ENCODE measurements at regions not wholly inside any gene's neighbourhood (a gene's known extent, or its start where the extent isn't known, plus 50 kb on each side); places are given as distances from the start of the nearest gene placed in this dataset.
"Not testable (repeated sequence)": the region's sequence is repeated elsewhere in the genome, so short reads cannot be mapped to it uniquely, and the experiment has no call there.

DNA sequence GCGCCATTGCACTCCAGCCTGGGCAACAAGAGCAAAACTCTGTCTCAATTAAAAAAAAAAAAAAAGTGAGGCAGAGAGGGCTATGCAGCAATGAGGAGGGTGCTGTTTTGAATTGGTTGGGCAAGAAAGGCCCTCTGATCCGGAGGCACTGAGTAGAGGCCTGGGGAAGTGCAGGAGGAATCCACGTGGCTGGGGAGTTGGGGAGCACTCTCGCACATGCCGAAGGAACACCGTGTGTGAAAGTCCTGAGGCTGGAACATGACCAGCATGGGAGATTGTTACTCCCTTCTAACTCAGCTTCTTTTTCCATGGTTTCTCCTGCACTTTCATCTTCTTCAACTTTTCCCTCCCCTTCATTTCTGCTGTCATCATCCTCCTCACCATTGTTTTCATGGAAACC, 347.9 kb upstream of the HS6ST1 start:
- Mint-ChIP-seq H3K4me3 (no peak overlapping the region), H3K27ac (no peak overlapping the region), H3K27me3 (ENCODE audit: low read depth) (peaks cover 18% of the 10 kb centered on the region), H3K9me3 (no peaks in the 10 kb centered on the region), H3K36me3 (ENCODE audit: low read depth) (no peaks in the 10 kb centered on the region), H3K4me1 (ENCODE audit: low read depth) (no peaks in the 10 kb centered on the region)
- intact Hi-C loops (cut with micrococcal nuclease), result no loop called here
- no peak for DNase-seq
- CTCF ChIA-PET, result no interaction called here

DNA sequence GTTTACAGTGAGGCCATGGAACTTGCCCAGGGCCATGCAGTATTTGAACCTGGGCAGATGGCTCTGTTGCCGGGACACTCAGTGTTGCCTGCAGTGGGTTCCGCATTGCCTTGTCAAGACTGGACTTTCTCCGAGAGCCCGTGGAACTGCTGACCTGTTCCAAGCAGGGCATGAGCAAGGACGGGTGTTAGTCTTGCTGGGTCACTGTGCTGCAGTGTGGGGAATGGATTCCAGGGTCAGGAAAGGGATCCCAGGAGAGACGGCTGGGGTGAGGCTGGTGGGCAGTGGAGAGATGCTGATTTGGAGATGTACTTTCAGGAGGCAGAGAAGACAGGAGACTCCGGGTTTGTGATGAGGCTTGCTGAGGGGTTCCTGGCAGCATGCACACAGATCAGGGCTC, 348.7 kb upstream of the HS6ST1 start:
- intact Hi-C loops (cut with micrococcal nuclease), result no loop called here
- Mint-ChIP-seq H3K4me1 (ENCODE audit: low read depth) (no peaks in the 10 kb centered on the region), H3K27ac (no peak overlapping the region), H3K27me3 (ENCODE audit: low read depth) (peaks cover 13% of the 10 kb centered on the region), H3K4me3 (no peak overlapping the region), H3K9me3 (no peaks in the 10 kb centered on the region), H3K36me3 (ENCODE audit: low read depth) (no peaks in the 10 kb centered on the region)
- no peak for DNase-seq
- CTCF ChIA-PET, result no interaction called here

DNA sequence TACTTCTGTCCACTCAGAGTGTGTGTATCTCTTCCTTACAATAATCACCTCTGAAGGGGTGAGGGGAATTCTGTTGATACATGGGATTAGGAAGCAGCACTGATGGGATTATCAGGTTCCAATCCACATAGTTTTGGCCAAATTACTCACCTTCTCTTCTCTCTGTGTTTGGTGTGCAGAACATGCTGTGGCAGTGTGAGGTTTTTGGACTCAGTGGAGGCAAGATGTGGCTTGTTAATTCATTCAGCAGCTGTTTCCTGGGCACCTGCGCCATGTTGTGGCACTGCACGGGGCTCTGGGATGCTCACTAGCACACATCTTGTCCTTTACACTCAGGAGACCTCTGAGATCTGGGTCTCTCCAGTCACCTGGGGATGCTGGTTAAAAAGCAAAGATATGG, 350.3 kb upstream of the HS6ST1 start:
- DNase-seq, result no peak
- H3K4me3 Mint-ChIP-seq, result no peak overlapping the region
- peaks cover 2% of the 10 kb centered on the region for H3K9me3 Mint-ChIP-seq
- H3K27me3 Mint-ChIP-seq (ENCODE audit: low read depth), result peaks cover 9% of the 10 kb centered on the region
- H3K27ac Mint-ChIP-seq, result no peak overlapping the region
- intact Hi-C loops (cut with micrococcal nuclease), result no loop called here
- CTCF ChIA-PET, result no interaction called here
- H3K4me1 Mint-ChIP-seq (ENCODE audit: low read depth), result no peaks in the 10 kb centered on the region
- H3K36me3 Mint-ChIP-seq (ENCODE audit: low read depth), result no peaks in the 10 kb centered on the region

DNA sequence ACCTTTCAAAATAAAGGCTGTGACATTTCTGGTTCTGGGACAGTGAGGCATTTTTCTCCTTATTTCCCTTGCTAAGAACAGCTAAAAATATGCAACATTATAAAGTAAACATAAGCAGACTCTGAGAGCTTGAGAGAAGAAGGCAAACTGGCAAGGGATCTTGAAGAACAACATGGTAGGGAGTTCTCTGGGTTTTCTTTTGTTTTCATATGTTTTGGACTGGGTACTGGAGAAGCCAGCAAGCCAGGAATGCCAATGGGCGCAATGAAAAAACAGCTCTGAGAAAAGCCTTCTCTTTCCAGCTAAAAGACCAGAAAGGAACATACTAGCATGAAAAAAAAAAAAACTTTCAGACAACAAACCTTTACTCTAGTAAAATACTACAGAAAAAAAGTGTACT, 351.4 kb upstream of the HS6ST1 start:
- CTCF ChIA-PET, result no interaction called here
- intact Hi-C loops (cut with micrococcal nuclease), result no loop called here
- DNase-seq, result no peak
- Mint-ChIP-seq H3K4me3 (no peak overlapping the region), H3K27me3 (ENCODE audit: low read depth) (peaks cover 9% of the 10 kb centered on the region), H3K27ac (no peak overlapping the region), H3K9me3 (peaks cover 2% of the 10 kb centered on the region), H3K4me1 (ENCODE audit: low read depth) (no peaks in the 10 kb centered on the region), H3K36me3 (ENCODE audit: low read depth) (no peaks in the 10 kb centered on the region)

DNA sequence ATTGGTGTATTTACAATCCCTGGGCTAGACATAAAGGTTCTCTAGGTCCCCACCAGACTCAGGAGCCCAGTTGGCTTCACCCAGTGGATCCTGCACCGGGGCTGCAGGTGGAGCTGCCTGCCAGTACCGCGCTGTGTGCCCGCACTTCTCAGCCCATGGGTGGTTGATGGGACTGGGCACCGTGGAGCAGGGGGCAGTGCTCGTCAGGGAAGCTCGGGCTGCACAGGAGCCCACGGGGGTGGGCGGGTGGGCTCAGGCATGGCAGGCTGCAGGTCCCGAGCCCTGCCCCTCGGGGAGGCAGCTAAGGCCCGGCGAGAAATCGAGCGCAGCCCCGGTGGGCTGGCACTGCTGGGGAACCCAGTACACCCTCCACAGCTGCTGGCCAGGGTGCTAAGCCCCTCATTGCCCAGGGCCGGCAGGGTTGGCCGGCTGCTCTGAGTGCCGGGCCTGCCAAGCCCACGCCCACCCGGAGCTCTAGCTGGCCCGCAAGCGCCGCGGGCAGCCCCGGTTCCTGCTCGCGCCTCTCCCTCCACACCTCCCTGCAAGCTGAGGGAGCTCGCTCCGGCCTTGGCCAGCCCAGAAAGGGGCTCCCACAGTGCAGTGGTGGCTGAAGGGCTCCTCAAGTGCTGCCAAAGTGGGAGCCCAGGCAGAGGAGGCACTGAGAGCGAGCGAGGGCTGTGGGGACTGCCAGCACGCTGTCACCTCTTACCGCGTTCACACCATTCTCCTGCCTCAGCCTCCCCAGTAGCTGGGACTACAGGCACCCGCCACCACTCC, 353.5 kb upstream of the HS6ST1 start:
- DNase-seq; H3K27me3 Mint-ChIP-seq (ENCODE audit: low read depth); CTCF ChIA-PET; H3K4me1 Mint-ChIP-seq (ENCODE audit: low read depth); H3K9me3 Mint-ChIP-seq; H3K27ac Mint-ChIP-seq; H3K36me3 Mint-ChIP-seq (ENCODE audit: low read depth); intact Hi-C loops (cut with micrococcal nuclease); H3K4me3 Mint-ChIP-seq: not testable (repeated sequence)

DNA sequence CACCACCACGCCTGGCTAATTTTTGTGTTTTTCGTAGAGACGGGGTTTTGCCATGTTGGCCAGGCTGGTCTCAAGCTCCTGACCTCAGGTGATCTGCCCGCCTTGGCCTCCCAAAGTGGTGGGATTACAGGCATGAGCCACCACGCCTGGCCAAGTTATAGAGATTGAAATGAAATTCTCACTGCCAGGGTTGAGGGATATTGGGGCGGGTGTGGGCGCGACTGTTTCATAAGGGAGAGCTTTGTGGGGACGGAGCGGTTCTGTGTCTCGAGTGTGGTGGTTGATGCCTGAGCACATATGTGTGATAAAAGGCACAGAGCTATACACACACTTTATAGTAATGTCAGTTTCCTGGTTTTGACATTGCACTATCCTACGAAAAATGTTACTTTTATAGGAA, 361.0 kb upstream of the HS6ST1 start:
- H3K27ac Mint-ChIP-seq; H3K27me3 Mint-ChIP-seq (ENCODE audit: low read depth); H3K4me1 Mint-ChIP-seq (ENCODE audit: low read depth); H3K4me3 Mint-ChIP-seq; DNase-seq; H3K36me3 Mint-ChIP-seq (ENCODE audit: low read depth); CTCF ChIA-PET; intact Hi-C loops (cut with micrococcal nuclease); H3K9me3 Mint-ChIP-seq: not testable (repeated sequence)

DNA sequence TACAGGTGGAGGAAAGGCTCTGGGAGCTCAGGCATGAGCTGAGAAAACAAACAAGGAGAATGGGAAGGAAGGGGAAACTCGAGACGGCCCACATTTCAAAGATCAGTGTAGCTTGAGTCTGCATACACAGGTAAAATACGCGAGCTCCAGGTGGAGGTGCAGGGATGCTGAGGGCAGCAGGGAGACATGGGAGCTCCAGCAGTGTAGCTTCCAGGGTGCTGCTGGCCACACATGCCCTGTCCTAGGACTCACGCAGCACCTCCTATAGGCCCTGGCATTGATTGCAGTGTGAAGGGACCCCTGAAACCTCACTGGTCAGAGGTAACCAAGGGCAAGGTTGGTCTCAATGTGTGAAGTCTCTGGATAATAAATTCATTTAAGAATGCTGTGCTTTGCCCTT, 362.8 kb upstream of the HS6ST1 start:
- CTCF ChIA-PET, result no interaction called here
- Mint-ChIP-seq H3K27ac (no peak overlapping the region), H3K27me3 (ENCODE audit: low read depth) (no peaks in the 10 kb centered on the region), H3K9me3 (no peaks in the 10 kb centered on the region), H3K4me3 (no peak overlapping the region), H3K36me3 (ENCODE audit: low read depth) (no peaks in the 10 kb centered on the region), H3K4me1 (ENCODE audit: low read depth) (no peaks in the 10 kb centered on the region)
- intact Hi-C loops (cut with micrococcal nuclease), result no loop called here
- no peak for DNase-seq

DNA sequence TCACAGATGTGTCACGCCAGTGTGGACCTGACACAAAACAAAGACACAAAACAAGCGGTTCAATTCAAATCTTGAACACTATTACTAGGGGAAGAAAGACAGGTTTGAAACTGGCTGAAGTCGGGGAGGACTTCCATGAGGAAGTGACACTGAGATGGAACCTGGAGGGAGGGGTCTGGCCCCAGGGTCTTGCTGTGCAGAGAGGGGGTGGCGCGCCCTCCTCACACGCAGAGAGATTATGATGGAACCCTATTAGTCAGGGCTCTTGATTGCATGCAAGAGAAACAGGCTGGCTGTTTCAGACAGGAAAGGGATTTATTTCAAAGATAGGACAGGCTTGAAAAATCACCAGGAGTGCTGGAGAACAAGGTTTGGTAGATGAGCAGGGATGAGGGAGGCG, 363.6 kb upstream of the HS6ST1 start:
- no peaks in the 10 kb centered on the region for H3K36me3 Mint-ChIP-seq (ENCODE audit: low read depth)
- CTCF ChIA-PET, result no interaction called here
- no peaks in the 10 kb centered on the region for H3K27me3 Mint-ChIP-seq (ENCODE audit: low read depth)
- intact Hi-C loops (cut with micrococcal nuclease), result no loop called here
- no peak overlapping the region for H3K4me3 Mint-ChIP-seq
- H3K4me1 Mint-ChIP-seq (ENCODE audit: low read depth), result no peaks in the 10 kb centered on the region
- H3K9me3 Mint-ChIP-seq, result no peaks in the 10 kb centered on the region
- DNase-seq, result no peak
- H3K27ac Mint-ChIP-seq, result no peak overlapping the region

DNA sequence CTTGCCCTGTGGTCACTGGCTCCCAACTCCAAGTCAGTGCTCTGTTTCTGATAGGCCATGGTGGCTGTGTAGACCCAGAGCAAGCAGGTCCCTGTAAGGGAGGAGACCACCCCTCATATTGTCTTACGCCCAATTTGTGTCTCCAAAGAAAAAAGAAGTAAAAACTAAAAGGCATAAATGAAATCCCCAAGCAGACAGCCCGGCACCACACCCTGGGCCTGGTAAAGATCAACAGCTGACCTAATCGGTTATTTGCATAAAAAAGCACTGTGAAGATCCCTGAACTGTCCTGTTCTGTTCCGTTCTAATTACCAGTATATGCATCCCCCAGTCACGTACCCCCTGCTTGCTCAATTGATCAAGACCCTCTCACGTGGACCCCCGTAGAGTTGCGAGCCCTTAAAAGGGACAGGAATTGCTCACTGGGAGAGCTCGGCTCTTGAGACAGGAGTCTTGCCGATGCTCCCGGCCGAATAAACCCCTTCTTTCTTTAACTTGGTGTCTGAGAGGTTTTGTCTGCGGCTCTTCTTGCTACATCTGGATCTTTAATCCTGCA, 364.1 kb upstream of the HS6ST1 start:
- no peaks in the 10 kb centered on the region for H3K9me3 Mint-ChIP-seq
- no peak overlapping the region for H3K4me3 Mint-ChIP-seq
- H3K27ac Mint-ChIP-seq, result no peak overlapping the region
- H3K4me1 Mint-ChIP-seq (ENCODE audit: low read depth), result no peaks in the 10 kb centered on the region
- no peaks in the 10 kb centered on the region for H3K36me3 Mint-ChIP-seq (ENCODE audit: low read depth)
- H3K27me3 Mint-ChIP-seq (ENCODE audit: low read depth), result no peaks in the 10 kb centered on the region
- CTCF ChIA-PET, result no interaction called here
- intact Hi-C loops (cut with micrococcal nuclease), result no loop called here
- DNase-seq, result no peak

DNA sequence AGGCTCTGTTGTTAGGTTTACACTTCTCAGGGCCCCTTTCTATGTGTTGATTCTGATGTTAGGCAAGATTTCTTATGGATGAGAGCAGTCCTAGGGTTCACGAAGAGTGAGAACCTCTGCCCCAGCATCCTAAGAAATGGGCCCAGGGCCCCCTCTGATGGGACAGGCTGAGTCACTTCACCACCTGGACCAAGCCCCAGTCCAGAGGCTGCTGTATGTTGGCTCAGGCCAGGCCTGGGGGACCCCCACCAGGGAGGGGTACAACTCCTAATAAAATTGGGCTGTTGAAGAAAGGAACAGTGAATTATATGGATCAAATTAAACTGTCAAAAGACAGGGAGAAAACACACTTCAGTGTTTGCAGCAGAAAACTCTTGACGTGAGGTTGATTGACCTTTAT, 365.9 kb upstream of the HS6ST1 start:
- CTCF ChIA-PET, result no interaction called here
- Mint-ChIP-seq H3K4me1 (ENCODE audit: low read depth) (no peaks in the 10 kb centered on the region), H3K36me3 (ENCODE audit: low read depth) (no peaks in the 10 kb centered on the region), H3K27ac (no peak overlapping the region), H3K27me3 (ENCODE audit: low read depth) (no peaks in the 10 kb centered on the region), H3K4me3 (no peak overlapping the region), H3K9me3 (no peaks in the 10 kb centered on the region)
- intact Hi-C loops (cut with micrococcal nuclease), result no loop called here
- DNase-seq, result no peak

DNA sequence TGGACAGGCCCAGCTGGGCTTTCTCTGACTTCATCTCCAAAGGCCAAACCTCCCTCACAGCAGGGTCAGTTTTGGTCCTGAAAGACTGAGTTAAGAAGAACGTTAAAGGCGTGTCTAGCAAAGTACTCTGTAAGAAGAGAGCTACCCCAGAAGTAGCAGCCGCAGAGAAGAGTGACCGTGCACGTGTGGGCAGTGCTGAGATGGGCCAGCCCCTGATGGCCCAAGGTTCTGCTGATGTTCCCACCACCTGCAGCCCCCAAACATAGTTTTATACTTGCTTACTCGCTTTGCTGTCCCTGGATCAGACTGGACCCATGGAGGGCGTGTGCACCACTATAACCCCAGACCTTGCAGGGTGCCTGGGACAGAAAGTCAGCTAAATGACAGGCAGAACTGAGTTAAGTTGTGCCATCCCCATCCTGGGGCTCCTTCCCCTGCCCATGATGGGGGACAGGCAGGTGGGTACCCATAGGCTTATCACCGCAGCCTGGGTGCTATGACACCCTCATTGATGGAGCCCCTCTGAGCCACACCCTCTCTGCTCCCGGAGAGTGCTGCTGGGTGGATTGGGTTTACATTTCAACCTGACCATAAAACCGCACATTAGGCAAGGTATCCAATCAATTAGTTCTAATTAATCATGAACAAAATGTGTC, 367.3 kb upstream of the HS6ST1 start:
- Mint-ChIP-seq H3K9me3 (no peaks in the 10 kb centered on the region), H3K4me3 (no peak overlapping the region), H3K4me1 (ENCODE audit: low read depth) (no peaks in the 10 kb centered on the region), H3K27me3 (ENCODE audit: low read depth) (peaks cover 2% of the 10 kb centered on the region), H3K36me3 (ENCODE audit: low read depth) (no peaks in the 10 kb centered on the region), H3K27ac (no peak overlapping the region)
- intact Hi-C loops (cut with micrococcal nuclease), result no loop called here
- CTCF ChIA-PET, result no interaction called here
- no peak for DNase-seq

DNA sequence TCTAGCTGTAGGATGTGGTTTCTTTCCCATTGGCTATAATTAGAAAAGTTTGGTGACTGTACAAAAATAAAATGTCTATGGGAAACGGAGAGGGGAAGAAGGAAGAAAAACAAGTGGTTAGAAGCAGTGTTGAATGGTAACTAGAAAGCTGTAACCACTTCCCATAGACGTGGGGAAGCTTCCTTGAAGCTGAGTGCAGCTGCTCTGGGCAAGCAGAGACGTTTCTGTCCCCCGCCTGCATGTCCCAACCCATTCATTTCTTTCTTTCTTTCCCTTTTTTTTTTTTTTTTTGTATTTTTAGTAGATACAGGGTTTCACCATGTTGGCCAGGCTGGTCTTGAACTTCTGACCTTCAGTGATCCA, 367.8 kb upstream of the HS6ST1 start:
- DNase-seq, result no peak
- Mint-ChIP-seq H3K27me3 (ENCODE audit: low read depth) (peaks cover 2% of the 10 kb centered on the region), H3K27ac (no peak overlapping the region), H3K36me3 (ENCODE audit: low read depth) (no peaks in the 10 kb centered on the region), H3K4me3 (no peak overlapping the region), H3K4me1 (ENCODE audit: low read depth) (no peaks in the 10 kb centered on the region), H3K9me3 (no peaks in the 10 kb centered on the region)
- CTCF ChIA-PET, result no interaction called here
- intact Hi-C loops (cut with micrococcal nuclease), result no loop called here

DNA sequence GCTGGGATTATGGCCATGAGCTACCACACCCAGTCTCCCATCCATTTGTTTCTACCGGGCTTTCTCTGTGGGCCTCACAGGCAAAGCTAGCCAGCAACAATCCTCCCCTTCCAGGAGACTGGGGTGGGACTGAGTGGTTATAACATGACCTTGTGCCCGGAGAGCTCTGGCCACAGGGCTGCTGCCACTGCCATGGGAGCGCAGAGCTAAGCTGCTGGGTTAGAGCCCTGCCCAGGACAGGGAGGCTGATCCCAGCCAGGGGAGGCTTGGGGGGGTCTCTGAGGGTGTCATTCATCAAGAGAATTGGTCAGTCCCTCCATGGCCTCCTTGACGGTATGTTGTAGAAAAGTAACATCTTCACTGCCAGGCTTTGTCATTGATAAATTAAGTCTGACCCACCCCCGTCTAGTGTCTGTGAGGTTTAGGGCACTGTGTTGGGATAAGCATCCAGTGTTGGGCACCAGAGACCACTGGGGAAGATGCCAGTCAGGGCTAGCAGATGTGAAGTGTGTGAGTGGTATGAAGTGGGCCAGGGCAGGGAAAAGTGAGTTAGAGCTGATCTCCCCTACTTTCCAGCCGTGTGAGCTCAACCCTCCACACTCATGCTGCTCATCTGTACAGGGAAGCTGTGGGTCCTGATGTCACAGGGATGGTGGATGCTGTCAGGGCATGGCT, 368.4 kb upstream of the HS6ST1 start:
- Mint-ChIP-seq H3K27ac (no peak overlapping the region), H3K27me3 (ENCODE audit: low read depth) (peaks cover 2% of the 10 kb centered on the region), H3K9me3 (no peaks in the 10 kb centered on the region), H3K36me3 (ENCODE audit: low read depth) (no peaks in the 10 kb centered on the region), H3K4me3 (no peak overlapping the region), H3K4me1 (ENCODE audit: low read depth) (no peaks in the 10 kb centered on the region)
- intact Hi-C loops (cut with micrococcal nuclease), result no loop called here
- DNase-seq, result no peak
- CTCF ChIA-PET, result no interaction called here

All from activated naive CD4-positive, alpha-beta T cell treated with anti-CD3 and anti-CD28 coated beads for 36 hours (primary cell).